ENCODE measurements at regions not wholly inside any gene's neighbourhood (a gene's known extent, or its start where the extent isn't known, plus 50 kb on each side); places are given as distances from the start of the nearest gene placed in this dataset.

GRCh38 chr11:131248588-131248987 lies 121.8 kb upstream of the NTM start:
- H3K4me3 Mint-ChIP-seq = no peak overlapping the region
- peaks cover 13% of the 10 kb centered on the region for H3K27me3 Mint-ChIP-seq (ENCODE audit: low read depth)
- no peak for DNase-seq (ENCODE audit: low spot score)
- H3K4me1 Mint-ChIP-seq = peaks cover 65% of the 10 kb centered on the region
- no peaks in the 10 kb centered on the region for H3K36me3 Mint-ChIP-seq
- POLR2A ChIA-PET = no interaction called here
- no peaks in the 10 kb centered on the region for H3K9me3 Mint-ChIP-seq
- CTCF ChIA-PET = interaction anchor here (0.8 to 3.0 kb wide), 3 partner anchors 27 to 223 kb away, joined by 3 to 11 read pairs (median 3); no protein-coding TSS in a partner anchor
- TF ChIP-seq FOXP1 (CRISPR knock-in tag; IDR thresholded peaks at IDR 0.05; ENCODE audit: borderline replicate concordance) (no peak), NR3C1 (CRISPR knock-in tag; conservative IDR thresholded peaks at IDR 0.05; ENCODE audit: low read depth) (no peak), FOXJ3 (CRISPR knock-in tag; IDR thresholded peaks at IDR 0.05; ENCODE audit: borderline replicate concordance) (no peak), ZNF219 (CRISPR knock-in tag; IDR thresholded peaks at IDR 0.05; ENCODE audit: borderline replicate concordance) (no peak), FOXP4 (CRISPR knock-in tag; IDR thresholded peaks at IDR 0.05) (no peak), ZNF532 (CRISPR knock-in tag; IDR thresholded peaks at IDR 0.05; ENCODE audit: borderline replicate concordance) (no peak), ZSCAN18 (CRISPR knock-in tag; IDR thresholded peaks at IDR 0.05) (no peak)
- TF ChIP-seq, protein P1, sequence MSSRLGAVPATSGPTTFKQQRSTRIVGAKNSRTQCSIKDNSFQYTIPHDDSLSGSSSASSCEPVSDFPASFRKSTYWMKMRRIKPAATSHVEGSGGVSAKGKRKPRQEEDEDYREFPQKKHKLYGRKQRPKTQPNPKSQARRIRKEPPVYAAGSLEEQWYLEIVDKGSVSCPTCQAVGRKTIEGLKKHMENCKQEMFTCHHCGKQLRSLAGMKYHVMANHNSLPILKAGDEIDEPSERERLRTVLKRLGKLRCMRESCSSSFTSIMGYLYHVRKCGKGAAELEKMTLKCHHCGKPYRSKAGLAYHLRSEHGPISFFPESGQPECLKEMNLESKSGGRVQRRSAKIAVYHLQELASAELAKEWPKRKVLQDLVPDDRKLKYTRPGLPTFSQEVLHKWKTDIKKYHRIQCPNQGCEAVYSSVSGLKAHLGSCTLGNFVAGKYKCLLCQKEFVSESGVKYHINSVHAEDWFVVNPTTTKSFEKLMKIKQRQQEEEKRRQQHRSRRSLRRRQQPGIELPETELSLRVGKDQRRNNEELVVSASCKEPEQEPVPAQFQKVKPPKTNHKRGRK (CRISPR knock-in tag; IDR thresholded peaks at IDR 0.05; ENCODE audit: borderline replicate concordance) = no peak
- TF ChIP-seq, protein P2, sequence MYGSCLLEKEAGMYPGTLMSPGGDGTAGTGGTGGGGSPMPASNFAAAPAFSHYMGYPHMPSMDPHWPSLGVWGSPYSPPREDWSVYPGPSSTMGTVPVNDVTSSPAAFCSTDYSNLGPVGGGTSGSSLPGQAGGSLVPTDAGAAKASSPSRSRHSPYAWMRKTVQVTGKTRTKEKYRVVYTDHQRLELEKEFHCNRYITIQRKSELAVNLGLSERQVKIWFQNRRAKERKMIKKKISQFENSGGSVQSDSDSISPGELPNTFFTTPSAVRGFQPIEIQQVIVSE (CRISPR knock-in tag; IDR thresholded peaks at IDR 0.05; ENCODE audit: borderline replicate concordance) = no peak
- TF ChIP-seq, protein P3, sequence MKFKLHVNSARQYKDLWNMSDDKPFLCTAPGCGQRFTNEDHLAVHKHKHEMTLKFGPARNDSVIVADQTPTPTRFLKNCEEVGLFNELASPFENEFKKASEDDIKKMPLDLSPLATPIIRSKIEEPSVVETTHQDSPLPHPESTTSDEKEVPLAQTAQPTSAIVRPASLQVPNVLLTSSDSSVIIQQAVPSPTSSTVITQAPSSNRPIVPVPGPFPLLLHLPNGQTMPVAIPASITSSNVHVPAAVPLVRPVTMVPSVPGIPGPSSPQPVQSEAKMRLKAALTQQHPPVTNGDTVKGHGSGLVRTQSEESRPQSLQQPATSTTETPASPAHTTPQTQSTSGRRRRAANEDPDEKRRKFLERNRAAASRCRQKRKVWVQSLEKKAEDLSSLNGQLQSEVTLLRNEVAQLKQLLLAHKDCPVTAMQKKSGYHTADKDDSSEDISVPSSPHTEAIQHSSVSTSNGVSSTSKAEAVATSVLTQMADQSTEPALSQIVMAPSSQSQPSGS (CRISPR knock-in tag; IDR thresholded peaks at IDR 0.05; ENCODE audit: borderline replicate concordance, low read depth) = no peak
- ATAC-seq = no peak
- no peak overlapping the region for H3K27ac Mint-ChIP-seq

DNA sequence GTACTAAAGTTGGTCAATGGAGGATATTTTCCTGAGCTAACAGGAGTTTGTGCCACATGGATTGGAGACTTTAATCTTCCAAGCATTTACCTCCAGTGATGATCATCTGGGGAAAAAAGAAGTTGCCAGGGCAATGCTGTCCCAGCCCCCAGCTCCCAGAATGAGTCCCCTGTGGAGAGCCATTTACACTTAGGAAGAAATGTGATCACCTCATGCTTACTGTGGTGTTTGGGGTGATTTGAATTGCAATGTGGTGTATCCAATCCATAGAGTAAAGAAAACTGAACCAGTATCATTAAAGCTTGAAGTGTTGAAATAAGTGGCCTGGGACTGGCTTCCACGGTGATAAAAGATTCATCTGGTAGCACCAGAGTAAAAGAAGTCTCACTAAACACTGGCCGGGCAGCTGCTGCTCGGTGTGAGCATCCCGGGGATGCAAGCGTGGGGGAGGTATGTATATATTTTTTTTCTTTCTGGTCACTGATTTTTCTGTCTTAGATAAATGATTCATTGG lies 117.2 kb upstream of the NTM start:
- POLR2A ChIA-PET = interaction anchor here (0.6 to 2.0 kb wide), 8 partner anchors 10 to 188 kb away, joined by 3 to 7 read pairs (median 4); no protein-coding TSS in a partner anchor
- CTCF ChIA-PET = interaction anchor here (0.6 to 2.3 kb wide), 7 partner anchors 22 to 337 kb away, joined by 3 to 16 read pairs (median 4); partner anchors contain the start of gene SNX19
- Mint-ChIP-seq H3K36me3 (peaks cover 31% of the 10 kb centered on the region), H3K27ac (peak overlapping the region; percentile 100), H3K27me3 (ENCODE audit: low read depth) (peaks cover 13% of the 10 kb centered on the region), H3K4me1 (peaks cover 68% of the 10 kb centered on the region), H3K4me3 (peak overlapping the region; percentile 88), H3K9me3 (peaks cover 16% of the 10 kb centered on the region)
- DNase-seq (ENCODE audit: low spot score) (peak; percentile 50), ATAC-seq (peak; percentile 75)
- no peak for TF ChIP-seq NFATC4 (CRISPR knock-in tag; IDR thresholded peaks at IDR 0.05)
- TF ChIP-seq FOXK1 (CRISPR knock-in tag; IDR thresholded peaks at IDR 0.05) = peak; percentile 53; the same call in 1 of the 2 replicates
- no peak for TF ChIP-seq ESRRA (CRISPR knock-in tag; IDR thresholded peaks at IDR 0.05; ENCODE audit: borderline replicate concordance)
- TF ChIP-seq, protein P4, sequence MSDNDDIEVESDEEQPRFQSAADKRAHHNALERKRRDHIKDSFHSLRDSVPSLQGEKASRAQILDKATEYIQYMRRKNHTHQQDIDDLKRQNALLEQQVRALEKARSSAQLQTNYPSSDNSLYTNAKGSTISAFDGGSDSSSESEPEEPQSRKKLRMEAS (CRISPR knock-in tag; IDR thresholded peaks at IDR 0.05) = peak; percentile 58; the same call in 1 of the 2 replicates
- TF ChIP-seq NFE2L1 (CRISPR knock-in tag; IDR thresholded peaks at IDR 0.05) = no peak
- TF ChIP-seq, protein P5, sequence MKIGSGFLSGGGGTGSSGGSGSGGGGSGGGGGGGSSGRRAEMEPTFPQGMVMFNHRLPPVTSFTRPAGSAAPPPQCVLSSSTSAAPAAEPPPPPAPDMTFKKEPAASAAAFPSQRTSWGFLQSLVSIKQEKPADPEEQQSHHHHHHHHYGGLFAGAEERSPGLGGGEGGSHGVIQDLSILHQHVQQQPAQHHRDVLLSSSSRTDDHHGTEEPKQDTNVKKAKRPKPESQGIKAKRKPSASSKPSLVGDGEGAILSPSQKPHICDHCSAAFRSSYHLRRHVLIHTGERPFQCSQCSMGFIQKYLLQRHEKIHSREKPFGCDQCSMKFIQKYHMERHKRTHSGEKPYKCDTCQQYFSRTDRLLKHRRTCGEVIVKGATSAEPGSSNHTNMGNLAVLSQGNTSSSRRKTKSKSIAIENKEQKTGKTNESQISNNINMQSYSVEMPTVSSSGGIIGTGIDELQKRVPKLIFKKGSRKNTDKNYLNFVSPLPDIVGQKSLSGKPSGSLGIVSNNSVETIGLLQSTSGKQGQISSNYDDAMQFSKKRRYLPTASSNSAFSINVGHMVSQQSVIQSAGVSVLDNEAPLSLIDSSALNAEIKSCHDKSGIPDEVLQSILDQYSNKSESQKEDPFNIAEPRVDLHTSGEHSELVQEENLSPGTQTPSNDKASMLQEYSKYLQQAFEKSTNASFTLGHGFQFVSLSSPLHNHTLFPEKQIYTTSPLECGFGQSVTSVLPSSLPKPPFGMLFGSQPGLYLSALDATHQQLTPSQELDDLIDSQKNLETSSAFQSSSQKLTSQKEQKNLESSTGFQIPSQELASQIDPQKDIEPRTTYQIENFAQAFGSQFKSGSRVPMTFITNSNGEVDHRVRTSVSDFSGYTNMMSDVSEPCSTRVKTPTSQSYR (CRISPR knock-in tag; IDR thresholded peaks at IDR 0.05) = peak; percentile 72
- no peak for TF ChIP-seq NR3C1 (CRISPR knock-in tag; conservative IDR thresholded peaks at IDR 0.05; ENCODE audit: low read depth)
- 0 out of 2 replicates have a peak, but pooled peaks have one; percentile 40 for TF ChIP-seq ETV6 (CRISPR knock-in tag; IDR thresholded peaks at IDR 0.05)
- no peak for TF ChIP-seq NR1H2 (CRISPR knock-in tag; IDR thresholded peaks at IDR 0.05)
- no peak for TF ChIP-seq OVOL2 (CRISPR knock-in tag; IDR thresholded peaks at IDR 0.05; ENCODE audit: borderline replicate concordance)
